ENCODE measurements at regions not wholly inside any gene's neighbourhood (a gene's known extent, or its start where the extent isn't known, plus 50 kb on each side); places are given as distances from the start of the nearest gene placed in this dataset.
A peak's percentile ranks its signal among the peaks of the same experiment; 100 is the strongest.
"Not testable (repeated sequence)": the region's sequence is repeated elsewhere in the genome, so short reads cannot be mapped to it uniquely, and the experiment has no call there.

DNA sequence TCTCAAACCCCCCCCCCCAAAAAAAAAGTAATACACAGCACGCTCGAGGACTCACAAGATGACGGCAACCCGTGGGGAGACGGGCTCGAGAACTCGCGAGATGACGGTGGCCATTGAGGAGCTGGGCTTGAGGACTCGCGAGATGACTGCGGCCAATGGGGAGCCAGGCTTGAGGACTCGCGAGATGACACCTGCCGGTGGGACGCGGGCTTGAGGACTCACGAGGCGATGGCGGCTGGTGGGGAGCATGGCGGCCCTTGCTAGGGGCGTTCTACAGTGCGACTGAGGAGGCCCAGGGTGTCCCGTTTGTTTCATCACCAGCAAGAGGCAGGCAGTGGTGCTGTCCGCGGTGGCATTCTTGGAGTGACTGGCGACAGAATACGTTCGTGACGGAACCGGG, 172.4 kb upstream of the MAGEB16 start:
- no peak for DNase-seq

DNA sequence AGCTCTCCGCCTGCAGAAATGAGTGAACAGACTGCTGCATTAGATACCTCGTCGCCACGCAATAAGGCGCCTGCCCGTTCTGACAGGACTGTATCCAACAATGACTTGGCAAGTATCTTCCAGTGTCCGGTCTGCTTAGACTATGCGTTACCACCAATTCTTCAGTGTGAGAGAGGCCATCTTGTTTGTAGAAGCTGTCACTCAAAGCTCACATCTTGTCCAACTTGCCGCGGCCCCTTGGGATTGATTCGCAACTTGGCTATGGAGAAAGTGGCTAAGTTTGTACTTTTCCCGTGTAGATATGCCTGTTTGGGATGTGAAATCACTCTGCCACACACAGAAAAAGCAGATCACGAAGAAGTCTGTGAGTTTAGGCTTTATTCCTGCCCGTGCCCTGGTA, 172.0 kb upstream of the MAGEB16 start:
- no peak for DNase-seq

DNA sequence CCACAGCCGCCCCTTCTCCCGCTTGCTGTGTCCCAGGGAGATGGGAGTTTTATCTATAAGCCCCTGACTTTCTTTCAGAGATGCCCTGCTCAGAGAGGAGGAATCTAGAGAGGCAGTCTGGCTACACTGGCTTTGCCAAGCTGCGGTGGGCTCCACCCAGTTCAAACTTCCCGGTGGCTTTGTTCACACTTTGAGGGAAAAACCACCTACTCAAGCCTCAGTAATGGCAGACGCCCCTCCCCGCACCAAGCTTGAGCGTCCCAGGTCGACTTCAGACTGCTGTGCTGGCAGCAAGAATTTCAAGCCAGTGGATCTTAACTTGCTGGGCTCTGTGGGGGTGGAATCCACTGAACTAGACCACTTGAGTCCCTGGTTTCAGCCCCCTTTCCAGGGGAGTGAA, 162.2 kb upstream of the MAGEB16 start:
- DNase-seq = not testable (repeated sequence)

DNA sequence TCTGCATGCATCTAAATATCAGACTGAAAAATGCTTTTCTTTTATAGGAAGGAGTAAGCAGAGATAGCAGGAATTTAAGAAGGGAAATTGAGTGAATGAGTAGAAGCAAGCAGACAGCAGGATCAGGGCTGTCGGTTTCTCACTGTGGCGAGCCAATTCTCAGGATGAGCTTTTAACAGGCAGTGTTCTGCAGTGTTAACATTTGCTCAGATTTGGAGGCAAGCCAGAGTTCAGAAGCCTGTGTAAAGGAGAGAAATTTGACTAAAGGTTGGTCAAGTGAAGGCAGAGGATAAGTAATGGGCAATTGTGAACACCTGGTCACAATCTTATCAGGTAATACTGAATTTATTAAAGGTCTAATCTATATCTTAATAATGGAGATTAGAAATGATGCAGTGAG, 133.3 kb upstream of the MAGEB16 start:
- DNase-seq = peak; percentile 26 to 52

DNA sequence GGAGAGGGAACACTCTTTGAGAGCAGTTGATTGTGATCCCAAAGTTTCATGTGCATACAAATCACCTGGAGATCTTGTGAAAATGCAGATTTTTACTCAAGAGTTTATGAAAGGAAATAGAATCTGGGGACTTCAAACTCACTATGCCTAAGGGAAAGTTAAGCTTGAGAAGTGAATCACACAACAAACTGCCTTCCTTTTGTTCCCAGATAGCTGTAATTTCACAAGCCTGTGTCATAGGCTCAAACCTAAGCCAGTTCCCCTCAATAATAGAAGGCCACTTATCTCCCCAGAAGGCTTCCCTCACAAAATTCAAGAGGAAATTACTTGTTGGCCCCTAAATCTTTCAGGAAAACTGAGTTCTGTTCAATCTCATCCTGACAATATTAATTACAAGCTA, 132.8 kb upstream of the MAGEB16 start:
- DNase-seq = no peak

DNA sequence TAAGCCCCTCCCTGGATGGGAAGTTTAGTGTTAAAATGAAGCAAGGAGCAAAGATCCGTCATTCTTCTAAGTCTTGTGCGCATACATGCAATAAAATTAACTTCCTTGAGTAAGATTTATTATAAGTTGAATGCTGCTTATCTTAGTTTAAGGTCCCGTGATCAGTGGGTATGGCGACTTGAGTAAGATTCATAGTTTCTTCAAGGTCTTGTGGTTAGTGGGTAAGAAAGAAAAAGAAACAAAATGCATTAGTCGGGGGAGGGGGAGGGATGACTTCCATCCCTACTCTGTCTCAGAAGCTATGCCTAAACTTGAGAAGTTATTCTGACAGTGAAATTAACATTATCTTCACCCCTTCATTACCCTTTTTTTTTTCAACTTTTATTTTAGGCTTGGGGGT, 127.3 kb upstream of the MAGEB16 start:
- DNase-seq = no peak

DNA sequence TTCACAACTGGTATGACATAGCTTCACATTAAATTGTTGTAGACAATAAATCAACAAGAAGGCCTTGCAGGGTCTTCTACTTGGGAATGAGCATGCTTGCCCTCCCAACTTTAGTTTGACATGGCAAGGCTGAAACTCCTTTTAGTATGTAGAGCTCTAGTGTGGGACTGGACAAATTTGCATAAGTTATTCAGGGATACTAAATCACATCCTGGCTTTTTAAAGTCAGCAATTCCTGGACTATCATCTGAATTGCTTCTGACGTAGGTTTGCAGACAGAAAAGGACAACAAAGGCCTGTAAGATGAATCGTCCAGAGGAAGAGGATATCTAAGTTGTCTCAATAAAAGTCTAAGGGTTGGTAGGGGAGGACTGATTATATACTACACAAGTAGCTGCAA, 123.0 kb upstream of the MAGEB16 start:
- no peak for DNase-seq

DNA sequence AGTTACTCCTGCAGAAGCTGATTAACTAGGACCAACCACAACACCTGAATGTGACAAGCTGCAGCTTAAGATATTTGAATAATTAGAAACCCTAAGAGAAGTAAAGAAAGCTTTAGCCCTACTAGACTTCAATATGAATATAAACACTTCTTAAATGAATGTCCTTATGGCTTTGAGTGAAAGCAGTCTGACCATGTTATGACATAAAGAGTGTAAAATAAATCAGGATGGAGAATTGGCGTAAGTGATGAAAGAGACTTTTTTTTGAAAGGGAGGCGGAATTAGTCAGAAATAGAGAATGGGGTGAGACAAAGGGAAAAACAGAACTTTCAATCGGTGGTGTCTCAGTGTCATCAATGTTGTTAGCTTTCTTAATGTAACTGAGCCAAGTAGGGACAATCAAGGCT, 117.2 kb upstream of the MAGEB16 start:
- no peak for DNase-seq

DNA sequence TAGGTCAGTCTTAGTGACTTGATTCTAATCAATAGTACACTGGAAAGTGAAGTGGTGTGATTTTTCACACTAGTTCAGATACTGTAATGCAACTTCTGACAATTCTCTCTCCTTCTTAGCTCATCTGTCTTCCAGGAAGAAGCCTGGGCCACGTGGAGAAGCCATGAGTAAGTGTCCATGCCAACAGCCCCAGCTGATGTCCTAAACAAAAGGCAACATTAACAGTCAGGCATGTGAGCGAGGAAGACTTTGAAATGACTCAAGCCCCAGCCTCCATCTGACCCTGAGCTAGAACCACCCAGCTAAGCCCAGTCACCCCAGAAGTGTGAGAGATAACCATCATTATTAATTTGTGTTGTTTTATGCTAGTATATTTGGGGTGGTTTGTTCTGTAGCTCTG, 115.7 kb upstream of the MAGEB16 start:
- no peak for DNase-seq

DNA sequence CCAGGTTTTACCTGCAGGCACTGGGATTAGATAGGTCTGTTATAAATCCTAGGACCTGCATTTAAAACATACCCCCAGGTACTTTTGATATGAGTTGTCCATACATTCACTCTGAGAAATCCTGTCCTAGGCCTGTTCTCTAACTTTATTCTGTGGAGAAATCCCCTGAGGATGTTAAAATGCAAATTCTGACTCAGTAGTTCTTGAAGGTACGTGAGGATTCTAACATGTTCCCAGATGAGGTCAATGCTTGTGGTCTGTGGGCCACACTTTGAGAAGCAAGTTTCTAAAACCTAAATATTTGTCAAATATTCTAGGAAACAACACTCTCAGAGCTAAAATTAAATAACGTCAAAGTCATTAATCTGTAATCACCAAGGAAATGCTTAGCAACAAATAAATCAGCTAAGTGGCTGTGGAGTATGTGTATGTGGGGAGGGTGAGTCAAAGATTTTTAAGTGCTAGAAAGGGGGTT, 101.3 kb upstream of the MAGEB16 start:
- no peak for DNase-seq

DNA sequence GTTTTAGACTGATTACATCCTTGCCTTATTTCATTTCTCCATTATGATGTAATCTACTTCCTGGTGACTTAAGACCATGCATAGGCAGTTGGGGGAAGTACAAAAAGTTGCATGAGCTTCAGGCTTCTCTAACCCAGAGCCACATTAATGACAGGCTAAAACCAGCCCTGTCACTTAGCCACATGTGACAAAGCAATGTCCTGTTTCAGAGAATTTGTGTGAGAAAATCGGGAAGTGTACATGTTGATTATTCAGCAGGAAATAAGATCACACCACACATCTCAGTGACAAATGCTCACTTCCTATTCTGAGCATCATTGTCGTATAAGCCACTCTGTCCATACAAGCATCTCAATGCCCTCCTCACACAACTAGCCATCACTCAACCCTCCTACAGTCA, 98.5 kb upstream of the MAGEB16 start:
- no peak for DNase-seq

DNA sequence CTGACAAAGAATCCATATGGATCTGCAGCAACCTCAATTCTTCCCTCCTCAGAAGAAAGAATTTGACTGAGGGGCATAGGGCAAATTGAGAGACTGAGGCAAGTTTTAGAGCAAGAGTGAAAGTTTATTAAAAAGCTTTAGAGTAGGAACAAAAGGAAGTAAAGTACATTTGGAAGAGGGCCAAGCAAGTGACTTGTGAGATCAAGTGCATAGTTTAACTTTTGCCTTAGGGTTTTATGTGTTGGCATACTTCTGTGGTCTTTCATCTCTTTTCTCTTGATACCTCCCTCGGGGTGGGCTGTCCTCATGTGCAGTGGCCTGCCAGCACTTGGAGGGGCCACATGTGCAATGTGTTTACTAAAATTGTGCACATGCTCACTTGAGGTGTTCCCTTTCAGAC, 98.0 kb upstream of the MAGEB16 start:
- DNase-seq = no peak

DNA sequence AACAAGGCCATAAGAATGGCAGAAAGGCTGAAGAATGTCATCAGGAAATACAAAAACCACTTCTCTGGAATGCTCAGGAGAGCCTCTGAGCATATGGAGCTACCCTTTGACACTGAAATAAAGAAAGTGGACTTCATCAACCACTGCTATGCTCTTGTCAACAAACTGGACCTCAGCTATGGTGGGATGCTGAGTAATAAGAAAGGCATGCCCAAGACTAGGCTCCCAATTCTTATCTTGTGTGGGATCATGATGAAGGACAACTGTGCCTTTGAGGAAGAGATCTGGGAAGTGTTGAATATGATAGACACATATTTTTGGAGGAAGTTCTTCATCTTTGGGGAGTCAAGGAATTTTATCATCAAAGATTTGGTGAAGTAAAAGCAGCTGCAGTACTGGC, 86.9 kb upstream of the MAGEB16 start:
- no peak for DNase-seq

DNA sequence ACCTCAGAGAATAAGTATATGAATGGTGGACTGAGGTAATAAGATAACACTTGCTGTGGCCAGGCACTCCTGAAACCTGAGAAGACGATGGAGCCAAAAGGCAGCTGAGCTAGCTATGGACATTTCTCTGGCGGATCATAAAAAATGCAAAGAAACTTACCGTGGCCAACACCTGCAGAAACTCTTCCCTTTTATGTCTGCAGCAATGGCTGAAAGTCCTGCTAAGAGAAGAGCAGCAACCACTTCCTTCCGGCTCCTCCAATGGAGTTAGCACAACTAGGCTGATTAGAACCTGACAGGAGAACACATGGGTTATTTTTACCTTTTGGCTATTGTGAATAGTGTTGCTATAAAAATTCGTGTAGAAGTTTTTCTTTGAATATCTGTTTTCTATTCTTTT, 76.0 kb upstream of the MAGEB16 start:
- DNase-seq = no peak

DNA sequence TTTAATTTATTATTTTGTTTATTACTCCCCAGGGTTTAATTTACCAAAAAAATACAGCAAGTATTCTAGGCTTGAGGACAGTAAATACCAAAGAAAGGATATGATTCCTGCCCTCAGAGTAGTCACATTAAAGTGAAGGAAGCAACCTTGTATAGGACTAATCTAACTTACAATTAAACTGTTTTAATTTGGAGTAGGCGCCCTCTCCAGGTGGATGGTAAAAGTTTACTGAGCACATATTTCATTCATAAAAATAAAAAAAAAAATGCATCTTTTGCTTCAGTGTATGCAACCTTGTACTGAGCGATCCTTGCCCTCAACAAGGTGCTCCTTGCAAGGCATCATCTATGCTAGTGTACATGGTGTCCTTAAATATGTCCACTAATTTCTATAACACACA, 72.0 kb upstream of the MAGEB16 start:
- peak; percentile 6 to 60 for DNase-seq

DNA sequence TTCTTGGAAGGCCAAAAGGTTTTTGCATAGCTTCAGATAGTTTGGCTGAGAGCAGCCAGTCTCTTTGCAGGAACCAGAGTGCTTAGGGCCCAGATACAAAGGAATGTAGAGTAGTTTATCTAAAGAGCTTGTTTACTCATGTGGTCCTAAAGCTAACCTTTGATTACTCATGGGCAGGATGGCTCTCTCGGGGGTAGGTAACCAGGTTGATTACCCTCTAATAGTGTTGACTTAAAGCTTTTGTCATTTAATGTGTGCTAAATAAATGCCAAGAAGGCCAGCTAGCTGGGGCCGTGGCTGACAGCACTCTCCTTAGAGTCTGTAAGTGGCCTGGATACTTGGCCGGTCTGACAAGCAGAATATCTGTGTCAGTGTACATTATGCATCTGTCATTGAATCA, 69.7 kb upstream of the MAGEB16 start:
- no peak for DNase-seq

DNA sequence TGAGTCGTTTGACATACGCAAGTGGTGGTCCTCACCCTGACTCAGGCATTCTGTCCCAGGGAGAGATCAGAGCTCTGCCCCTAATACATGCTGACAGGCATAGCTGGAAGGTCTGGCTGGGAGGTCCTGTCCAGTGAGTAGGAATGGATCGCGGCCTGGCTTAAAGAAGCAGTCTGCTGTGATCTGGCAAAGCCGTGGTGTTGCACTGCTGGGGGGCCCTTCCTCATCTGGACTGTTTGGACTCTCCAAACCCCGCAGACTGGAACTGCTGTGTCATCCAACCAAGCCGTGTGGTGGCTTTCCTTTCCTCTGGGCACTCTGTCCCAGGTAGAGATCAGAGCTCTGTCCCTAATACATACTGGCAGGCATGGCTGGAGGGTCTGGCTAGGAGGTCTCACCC, 64.3 kb upstream of the MAGEB16 start:
- no peak for DNase-seq

DNA sequence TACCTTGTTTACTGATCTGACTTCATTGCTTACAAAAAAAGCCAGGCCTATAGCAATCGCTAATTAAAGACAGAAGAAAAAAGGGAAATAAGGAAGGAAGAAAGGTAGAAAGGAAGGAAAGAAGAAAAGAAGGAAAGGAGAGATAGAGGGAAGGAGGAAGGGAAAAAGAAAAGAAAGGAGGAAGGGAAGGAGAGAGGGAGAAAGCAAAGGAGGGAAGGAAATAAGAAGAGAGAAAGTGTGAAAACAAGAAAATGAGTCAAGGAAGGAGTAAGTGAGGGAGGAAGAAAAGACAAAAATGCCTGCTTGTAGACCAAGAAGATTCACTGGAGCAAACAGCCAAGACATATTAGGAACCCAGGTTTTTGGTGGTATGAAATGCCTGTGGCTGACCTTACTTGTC, 57.0 kb upstream of the MAGEB16 start:
- DNase-seq = no peak

DNA sequence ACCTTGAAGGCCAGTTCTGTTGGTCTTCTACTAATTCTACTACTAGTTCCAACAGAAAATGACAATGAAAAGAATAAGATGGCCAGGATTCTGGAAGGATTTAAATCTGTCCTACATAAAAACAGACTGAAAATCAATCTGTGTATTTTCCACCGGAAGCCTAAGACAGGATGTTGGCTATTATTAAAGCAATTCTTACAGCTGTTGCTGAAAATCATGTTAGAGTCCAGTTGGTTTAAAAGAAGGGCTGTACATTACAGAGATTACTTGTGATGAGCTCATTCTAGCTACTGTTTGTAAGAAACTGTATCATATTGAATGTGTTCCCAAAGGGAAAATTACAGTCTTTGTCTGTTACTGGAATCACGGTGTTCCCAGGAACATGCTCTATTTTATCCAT, 54.8 kb upstream of the MAGEB16 start:
- DNase-seq = no peak
